ENCODE measurements at regions not wholly inside any gene's neighbourhood (a gene's known extent, or its start where the extent isn't known, plus 50 kb on each side); places are given as distances from the start of the nearest gene placed in this dataset.
A peak's percentile ranks its signal among the peaks of the same experiment; 100 is the strongest.

GRCh38 chr21:35652872-35653271 is 407.5 kb downstream of the SETD4 start:
- no peaks in the 10 kb centered on the region for H3K27me3 ChIP-seq (ENCODE audit: control insufficient read depth in 3 of 3, insufficient read depth in 3 of 3, low read length in 2 of 3)
- no peak for TF ChIP-seq CTCF (IDR thresholded peaks at IDR 0.05; ENCODE audit: control extremely low read depth, extremely low read depth)
- H3K27ac ChIP-seq (ENCODE audit: low read depth in 1 of 2, low read length in 1 of 2): no peak overlapping the region
- H3K9ac ChIP-seq (ENCODE audit: insufficient read depth in 1 of 2, low read length in 2 of 2): no peak overlapping the region
- H3K9me3 ChIP-seq (ENCODE audit: control insufficient read depth in 4 of 4, insufficient read depth in 3 of 4, low read length in 3 of 4): no peaks in the 10 kb centered on the region
- H3K4me3 ChIP-seq: no peak overlapping the region
- peaks cover 0 to 2% (median 0%) of the 10 kb centered on the region in 5 donors for H3K4me1 ChIP-seq (ENCODE audit: control insufficient read depth in 5 of 5, insufficient read depth in 5 of 5, low read length in 5 of 5)
- no peak for DNase-seq
- no peak for ATAC-seq (ENCODE audit: insufficient read depth, low FRiP score)
- H3K36me3 ChIP-seq (ENCODE audit: control insufficient read depth in 4 of 4, insufficient read depth in 4 of 4, low read length in 4 of 4): no peaks in the 10 kb centered on the region
- WGBS, 2 donors: 69 to 84% methylated on average over 2 of the region's 2 CpGs

GRCh38 chr21:35652196-35652595 is 408.1 kb downstream of the SETD4 start:
- DNase-seq (no peak), ATAC-seq (ENCODE audit: insufficient read depth, low FRiP score) (no peak)
- Histone ChIP-seq H3K27me3 (ENCODE audit: control insufficient read depth in 3 of 3, insufficient read depth in 3 of 3, low read length in 2 of 3) (no peaks in the 10 kb centered on the region), H3K4me1 (ENCODE audit: control insufficient read depth in 5 of 5, insufficient read depth in 5 of 5, low read length in 5 of 5) (peaks cover 0 to 2% (median 0%) of the 10 kb centered on the region in 5 donors), H3K27ac (ENCODE audit: low read depth in 1 of 2, low read length in 1 of 2) (no peak overlapping the region), H3K4me3 (no peak overlapping the region), H3K9ac (ENCODE audit: insufficient read depth in 1 of 2, low read length in 2 of 2) (no peak overlapping the region), H3K36me3 (ENCODE audit: control insufficient read depth in 4 of 4, insufficient read depth in 4 of 4, low read length in 4 of 4) (no peaks in the 10 kb centered on the region), H3K9me3 (ENCODE audit: control insufficient read depth in 4 of 4, insufficient read depth in 3 of 4, low read length in 3 of 4) (no peaks in the 10 kb centered on the region)
- TF ChIP-seq CTCF (IDR thresholded peaks at IDR 0.05; ENCODE audit: control extremely low read depth, extremely low read depth): no peak
- WGBS, 2 donors: 59 to 80% methylated on average over 2 of the region's 2 CpGs

DNA sequence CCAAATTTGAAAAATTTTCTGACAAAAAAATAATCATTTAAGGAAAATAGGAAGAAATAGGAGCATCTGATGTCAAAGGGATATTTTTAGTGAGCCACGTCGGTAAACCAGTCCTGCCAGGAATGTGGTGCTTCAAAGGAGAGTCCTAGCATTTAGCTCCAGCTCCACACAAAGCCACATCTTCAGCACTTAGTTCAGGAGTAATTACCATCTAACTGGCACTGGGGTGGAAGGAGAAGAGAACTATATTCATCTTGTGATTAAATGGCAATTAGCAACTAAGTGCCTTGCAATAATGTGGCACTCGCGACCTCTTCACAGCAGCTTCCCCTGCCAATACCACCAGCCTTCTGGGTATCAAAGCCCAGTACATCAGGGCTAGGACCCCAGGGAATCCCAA is 409.1 kb downstream of the SETD4 start:
- no peak for TF ChIP-seq CTCF (IDR thresholded peaks at IDR 0.05; ENCODE audit: control extremely low read depth, extremely low read depth)
- no peak for ATAC-seq (ENCODE audit: insufficient read depth, low FRiP score)
- no peaks in the 10 kb centered on the region for H3K36me3 ChIP-seq (ENCODE audit: control insufficient read depth in 4 of 4, insufficient read depth in 4 of 4, low read length in 4 of 4)
- H3K4me3 ChIP-seq: no peak overlapping the region
- no peak overlapping the region for H3K27ac ChIP-seq (ENCODE audit: low read depth in 1 of 2, low read length in 1 of 2)
- WGBS, 2 donors: 61 to 72% methylated on average over 4 of the region's 4 CpGs
- peak in 1 of 3 donors; percentile 7 for DNase-seq
- H3K9me3 ChIP-seq (ENCODE audit: control insufficient read depth in 4 of 4, insufficient read depth in 3 of 4, low read length in 3 of 4): no peaks in the 10 kb centered on the region
- H3K4me1 ChIP-seq (ENCODE audit: control insufficient read depth in 5 of 5, insufficient read depth in 5 of 5, low read length in 5 of 5): peaks cover 0 to 2% (median 0%) of the 10 kb centered on the region in 5 donors
- no peaks in the 10 kb centered on the region for H3K27me3 ChIP-seq (ENCODE audit: control insufficient read depth in 3 of 3, insufficient read depth in 3 of 3, low read length in 2 of 3)
- no peak overlapping the region for H3K9ac ChIP-seq (ENCODE audit: insufficient read depth in 1 of 2, low read length in 2 of 2)

DNA sequence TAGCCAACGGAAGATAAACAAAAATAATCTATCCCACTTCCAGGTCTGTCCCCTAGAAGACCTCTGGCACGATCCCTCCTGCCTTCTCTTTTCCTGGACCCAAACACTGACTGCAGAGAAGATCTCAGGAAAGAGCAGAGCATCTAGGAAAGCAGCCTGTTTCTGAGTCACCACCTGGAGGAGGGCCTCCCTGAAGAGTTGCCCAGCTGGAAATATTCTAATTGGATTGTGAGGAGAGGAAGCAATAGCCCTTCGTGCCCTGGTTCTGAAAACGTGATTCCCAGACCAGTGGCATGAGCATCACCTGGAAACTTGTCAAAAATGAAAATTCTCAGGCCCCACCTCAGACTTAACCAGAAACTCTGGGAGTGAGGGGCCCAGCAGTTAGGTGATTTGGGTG is 411.1 kb downstream of the SETD4 start:
- TF ChIP-seq CTCF (IDR thresholded peaks at IDR 0.05; ENCODE audit: control extremely low read depth, extremely low read depth): no peak
- H3K9me3 ChIP-seq (ENCODE audit: control insufficient read depth in 4 of 4, insufficient read depth in 3 of 4, low read length in 3 of 4): no peaks in the 10 kb centered on the region
- ATAC-seq (ENCODE audit: insufficient read depth, low FRiP score): no peak
- no peaks in the 10 kb centered on the region for H3K36me3 ChIP-seq (ENCODE audit: control insufficient read depth in 4 of 4, insufficient read depth in 4 of 4, low read length in 4 of 4)
- WGBS, 2 donors: 42 to 69% methylated on average over 4 of the region's 4 CpGs
- no peak overlapping the region for H3K4me3 ChIP-seq
- peaks cover 0 to 2% (median 0%) of the 10 kb centered on the region in 5 donors for H3K4me1 ChIP-seq (ENCODE audit: control insufficient read depth in 5 of 5, insufficient read depth in 5 of 5, low read length in 5 of 5)
- no peaks in the 10 kb centered on the region for H3K27me3 ChIP-seq (ENCODE audit: control insufficient read depth in 3 of 3, insufficient read depth in 3 of 3, low read length in 2 of 3)
- H3K9ac ChIP-seq (ENCODE audit: insufficient read depth in 1 of 2, low read length in 2 of 2): no peak overlapping the region
- DNase-seq: no peak
- H3K27ac ChIP-seq (ENCODE audit: low read depth in 1 of 2, low read length in 1 of 2): no peak overlapping the region
